Epithelial cell of esophagus (primary cell): ENCODE measurements at regions not wholly inside any gene's neighbourhood (a gene's known extent, or its start where the extent isn't known, plus 50 kb on each side); places are given as distances from the start of the nearest gene placed in this dataset.

Experiments
- DNase-seq: peaks from one replicate; pipeline ENCODE4 v3.0.0; 2010; ENCODE audit warnings: low read depth
- H3K4me3 ChIP-seq: 2 replicates; pipeline ENCODE4 v1.5.1; 2011; ENCODE audit warnings: mild to moderate bottlenecking, low read length, control low read depth
- CTCF ChIP-seq: IDR thresholded peaks from 2 replicates; pipeline ENCODE4 v1.5.1; 2011; ENCODE audit warnings: low read depth, mild to moderate bottlenecking, low read length, control low read depth, inconsistent platforms; ENCODE audit not compliant: insufficient read depth; ENCODE audit errors: missing control alignments

- TF ChIP-seq CTCF: no peak
- DNase-seq: no peak
- H3K4me3 ChIP-seq: no peak overlapping the region
These were observed 316.4 kb downstream of the RPS24 start for GRCh38 chr10:78349911-78350663.

DNA sequence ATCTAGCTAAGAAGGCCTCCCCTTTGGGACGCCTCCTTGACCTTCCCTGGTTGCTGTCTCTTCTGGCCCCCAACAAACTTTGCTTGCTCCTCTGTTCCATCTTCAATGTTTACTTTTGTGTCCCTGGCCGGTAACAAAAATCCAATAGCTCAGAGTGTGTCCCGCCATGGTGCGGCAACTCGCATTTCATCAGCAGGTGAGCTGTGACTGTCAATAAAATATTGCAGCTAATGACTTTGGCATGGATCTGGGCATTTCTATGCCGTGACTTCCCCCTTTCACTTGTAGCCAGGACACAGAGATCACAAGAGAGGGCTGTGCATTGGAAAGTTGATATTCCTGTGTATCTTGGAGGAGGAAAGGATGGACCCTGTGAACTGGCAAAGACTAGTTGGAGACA, 317.6 kb downstream of the RPS24 start:
- H3K4me3 ChIP-seq: no peak overlapping the region
- no peak for DNase-seq
- no peak for TF ChIP-seq CTCF

GRCh38 chr10:78351809-78352208, 318.1 kb downstream of the RPS24 start:
- DNase-seq: no peak
- TF ChIP-seq CTCF: no peak
- no peak overlapping the region for H3K4me3 ChIP-seq

DNA sequence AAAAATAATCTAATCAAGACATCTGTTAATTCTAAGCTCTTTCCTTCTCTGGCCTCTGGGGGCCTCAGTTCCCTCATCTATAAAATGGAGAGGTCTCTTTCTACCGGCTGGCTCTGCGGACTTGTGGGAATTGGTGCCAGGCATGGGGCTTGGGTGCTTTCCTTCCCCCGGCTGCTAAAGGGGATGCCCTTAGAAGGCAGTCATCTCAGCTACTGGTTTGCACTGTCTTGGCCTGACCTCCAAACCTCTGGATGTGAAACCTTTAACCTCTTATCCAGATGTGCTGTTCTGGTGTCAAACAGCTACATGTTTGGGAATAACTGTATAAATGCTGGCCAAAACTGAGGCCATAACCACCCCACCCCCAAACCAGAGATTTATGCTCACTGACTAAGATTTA, 320.0 kb downstream of the RPS24 start:
- no peak overlapping the region for H3K4me3 ChIP-seq
- DNase-seq: no peak
- no peak for TF ChIP-seq CTCF

- no peak overlapping the region for H3K4me3 ChIP-seq
- no peak for DNase-seq
- no peak for TF ChIP-seq CTCF
These were observed 320.4 kb downstream of the RPS24 start for GRCh38 chr10:78354101-78354500.

DNA sequence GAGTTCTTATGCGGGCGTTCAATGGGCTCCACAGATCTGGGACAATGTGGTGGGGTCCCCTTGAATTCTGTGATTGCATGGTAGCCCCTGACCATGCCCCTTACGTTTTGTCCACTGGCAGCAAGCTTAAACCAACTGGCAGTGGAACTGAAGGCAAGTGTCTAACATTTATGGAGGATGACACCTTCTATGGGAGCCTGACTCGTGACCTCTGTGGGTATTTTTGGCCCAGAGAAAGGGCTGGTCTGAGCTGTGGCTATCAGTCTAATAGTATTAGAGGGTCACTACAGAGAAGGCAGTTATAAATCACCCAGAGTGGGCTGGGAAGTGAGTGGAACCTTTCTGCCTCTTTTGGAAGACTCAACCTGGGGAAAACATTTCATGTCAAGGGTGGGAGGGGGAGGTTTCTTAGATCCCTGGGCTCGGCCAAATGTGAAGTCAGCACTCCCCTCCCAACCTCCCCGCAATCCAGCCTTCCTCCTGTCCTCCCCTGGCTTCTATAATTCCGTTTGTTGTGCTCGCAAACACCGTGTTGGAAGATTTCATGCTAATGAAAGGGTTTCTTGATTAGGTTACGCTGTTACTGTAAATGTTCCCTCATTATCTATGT, 322.7 kb downstream of the RPS24 start:
- no peak overlapping the region for H3K4me3 ChIP-seq
- TF ChIP-seq CTCF: no peak
- no peak for DNase-seq
